HG02970 (cell line): ENCODE measurements at regions not wholly inside any gene's neighbourhood (a gene's known extent, or its start where the extent isn't known, plus 50 kb on each side); places are given as distances from the start of the nearest gene placed in this dataset.

Experiments used
- ATAC-seq: cut with Tn5 transposase; IDR thresholded peaks from one replicate; pipeline ENCODE4 v1.9.1; 2021; ENCODE audit warnings: mild to moderate bottlenecking, moderate library complexity, moderate number of reproducible peaks; ENCODE audit not compliant: unreplicated experiment, low FRiP score

- no peak for ATAC-seq
Measured at GRCh38 chr18:39730606-39731005, 2165.0 kb upstream of the CELF4 start.

- ATAC-seq: no peak
Measured at GRCh38 chr18:39724652-39725051, 2159.1 kb upstream of the CELF4 start.

GRCh38 chr18:39721712-39722111 is 2156.1 kb upstream of the CELF4 start:
- ATAC-seq: no peak

GRCh38 chr18:39713961-39714360 is 2148.4 kb upstream of the CELF4 start:
- no peak for ATAC-seq

- ATAC-seq: no peak
Measured at GRCh38 chr18:39711701-39712100, 2146.1 kb upstream of the CELF4 start.

- ATAC-seq: no peak
Measured at GRCh38 chr18:39705362-39705761, 2139.8 kb upstream of the CELF4 start.

- ATAC-seq: no peak
Measured at GRCh38 chr18:39702888-39703287, 2137.3 kb upstream of the CELF4 start.

- ATAC-seq: no peak
Measured at GRCh38 chr18:39701839-39702238, 2136.2 kb upstream of the CELF4 start.

- ATAC-seq: no peak
Measured at GRCh38 chr18:39701055-39701783, 2135.6 kb upstream of the CELF4 start.

- no peak for ATAC-seq
Measured at GRCh38 chr18:39699340-39699964, 2133.9 kb upstream of the CELF4 start.

GRCh38 chr18:39698436-39698835 is 2132.8 kb upstream of the CELF4 start:
- ATAC-seq: no peak

- no peak for ATAC-seq
Measured at GRCh38 chr18:39693359-39693758, 2127.8 kb upstream of the CELF4 start.

- ATAC-seq: no peak
Measured at GRCh38 chr18:39692367-39693015, 2126.9 kb upstream of the CELF4 start.

- no peak for ATAC-seq
Measured at GRCh38 chr18:39685303-39685902, 2119.8 kb upstream of the CELF4 start.

GRCh38 chr18:39681061-39681460 is 2115.5 kb upstream of the CELF4 start:
- no peak for ATAC-seq

- ATAC-seq: no peak
Measured at GRCh38 chr18:39675906-39676305, 2110.3 kb upstream of the CELF4 start.

- ATAC-seq: no peak
Measured at GRCh38 chr18:39675368-39675767, 2109.8 kb upstream of the CELF4 start.

- no peak for ATAC-seq
Measured at GRCh38 chr18:39672171-39672570, 2106.6 kb upstream of the CELF4 start.

- no peak for ATAC-seq
Measured at GRCh38 chr18:39667905-39668304, 2102.3 kb upstream of the CELF4 start.

GRCh38 chr18:39666541-39666940 is 2100.9 kb upstream of the CELF4 start:
- no peak for ATAC-seq

- no peak for ATAC-seq
Measured at GRCh38 chr18:39661856-39662366, 2096.3 kb upstream of the CELF4 start.
